Epidermal melanocyte (primary cell): ENCODE measurements at regions not wholly inside any gene's neighbourhood (a gene's known extent, or its start where the extent isn't known, plus 50 kb on each side); places are given as distances from the start of the nearest gene placed in this dataset.

Source experiments
- DNase-seq: peaks from one replicate; pipeline ENCODE4 v3.0.0; 2011; ENCODE audit warnings: low spot score; ENCODE audit not compliant: insufficient read length

GRCh38 chr17:31588034-31588433, 196.6 kb downstream of the RAB11FIP4 start:
- no peak for DNase-seq
